Hepatocyte (in vitro differentiated cells): ENCODE measurements at regions not wholly inside any gene's neighbourhood (a gene's known extent, or its start where the extent isn't known, plus 50 kb on each side); places are given as distances from the start of the nearest gene placed in this dataset.

Source experiments
- DNase-seq: peaks from one replicate; pipeline ENCODE4 v3.0.0-alpha.2; 2016; ENCODE audit warnings: low spot score
- H2AFZ ChIP-seq: fragments of 200-600 bp; sonication (generic); 2 replicates; pipeline ENCODE4 v1.6.0; 2016; ENCODE audit warnings: antibody characterized with exemption, mild to moderate bottlenecking
- H3K27ac ChIP-seq: fragments of 200-600 bp; sonication (generic); 2 replicates; pipeline ENCODE4 v1.5.1; 2016; ENCODE audit warnings: mild to moderate bottlenecking
- H3K27me3 ChIP-seq: fragments of 200-600 bp; sonication (generic); 2 replicates; pipeline ENCODE4 v1.6.1; 2016
- H3K36me3 ChIP-seq: fragments of 200-600 bp; sonication (generic); replicated peaks from 2 replicates; pipeline ENCODE4 v1.5.1; 2016; ENCODE audit warnings: low read depth; ENCODE audit not compliant: insufficient read depth
- H3K4me1 ChIP-seq: fragments of 200-600 bp; sonication (generic); 2 replicates; pipeline ENCODE4 v1.5.1; 2016; ENCODE audit warnings: mild to moderate bottlenecking, moderate library complexity; ENCODE audit not compliant: insufficient read depth
- H3K4me2 ChIP-seq: fragments of 200-600 bp; sonication (generic); 2 replicates; pipeline ENCODE4 v1.6.0; 2016
- H3K4me3 ChIP-seq: fragments of 200-600 bp; sonication (generic); 2 replicates; pipeline ENCODE4 v1.5.1; 2016; ENCODE audit warnings: mild to moderate bottlenecking
- H3K79me2 ChIP-seq: fragments of 200-600 bp; sonication (generic); 2 replicates; pipeline ENCODE4 v1.6.0; 2017; ENCODE audit warnings: mild to moderate bottlenecking
- H3K9me2 ChIP-seq: fragments of 200-600 bp; sonication (generic); replicated peaks from 2 replicates; pipeline ENCODE4 v1.6.0; 2017; ENCODE audit warnings: mild to moderate bottlenecking; ENCODE audit not compliant: insufficient read depth
- H3K9me3 ChIP-seq: fragments of 200-600 bp; sonication (generic); 2 replicates; pipeline ENCODE4 v1.5.1; 2016; ENCODE audit warnings: low read depth, mild to moderate bottlenecking
- H4K20me1 ChIP-seq: fragments of 200-600 bp; sonication (generic); 2 replicates; pipeline ENCODE4 v1.6.0; 2016; ENCODE audit warnings: mild to moderate bottlenecking; ENCODE audit not compliant: insufficient read depth, poor library complexity, severe bottlenecking
- EZH2 ChIP-seq: fragments of 200-600 bp; sonication (generic); IDR thresholded peaks from 2 replicates; pipeline ENCODE4 v1.6.1; 2016; ENCODE audit warnings: antibody characterized with exemption, mild to moderate bottlenecking, borderline replicate concordance
- EZH2phosphoT487 ChIP-seq: fragments of 200-600 bp; sonication (generic); IDR thresholded peaks from one replicate; pipeline ENCODE4 v1.6.1; 2018; ENCODE audit warnings: antibody characterized with exemption, mild to moderate bottlenecking, low read depth, moderate library complexity; ENCODE audit not compliant: unreplicated experiment, severe bottlenecking
- WGBS: methylation state at CpG from one replicate; pipeline ENCODE4 v1.1.6; 2016; ENCODE audit warnings: low lambda C conversion rate; ENCODE audit errors: missing lambda C conversion rate; 5-methylcytosine and 5-hydroxymethylcytosine counted together
- TF ChIP-seq, protein P1 (sequence below): fragments of 200-600 bp; sonication (generic); IDR thresholded peaks from 2 replicates; pipeline ENCODE4 v1.5.1; 2016; ENCODE audit warnings: antibody characterized with exemption, mild to moderate bottlenecking; ENCODE audit not compliant: poor library complexity

DNA sequence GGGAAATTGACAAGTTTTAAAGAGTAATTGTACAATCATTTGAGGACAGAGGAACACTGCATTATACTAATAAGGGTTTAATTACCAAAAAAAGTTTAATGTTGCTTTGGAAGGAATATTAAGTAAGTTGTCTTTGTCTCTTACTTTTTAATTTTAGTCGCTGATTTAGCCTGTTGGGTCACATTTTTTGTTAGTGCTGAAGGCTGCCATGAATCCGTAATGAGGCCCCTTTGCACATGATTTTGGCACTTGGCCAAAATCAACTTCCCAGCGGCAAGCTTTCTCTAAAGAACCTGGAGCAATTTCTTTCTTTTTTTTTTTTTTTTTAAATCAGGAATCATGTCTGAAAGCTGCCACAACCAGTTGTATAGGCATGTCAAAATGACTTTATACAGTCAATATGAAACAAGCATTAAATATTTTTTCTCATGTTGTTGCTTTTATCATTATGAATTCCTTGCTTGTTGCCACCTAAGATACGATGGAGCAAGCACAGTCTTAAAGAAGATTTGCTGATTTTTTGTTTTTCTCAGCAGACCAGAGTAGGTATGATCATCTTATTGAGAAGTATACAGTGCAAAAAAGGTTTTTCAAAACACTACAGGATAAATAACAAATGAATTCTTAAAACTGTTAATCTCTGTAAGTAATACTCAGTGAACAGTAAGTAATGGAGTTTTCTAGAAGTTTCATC is 690.4 kb downstream of the USP25 start:
- H3K79me2 ChIP-seq, result peaks cover 8% of the 10 kb centered on the region
- DNase-seq, result peak; percentile 49
- peak overlapping the region; percentile 52 for H3K27ac ChIP-seq
- H3K36me3 ChIP-seq, result no peaks in the 10 kb centered on the region
- 37% methylated on average over 4 of the region's 4 CpGs for WGBS
- H3K27me3 ChIP-seq, result no peaks in the 10 kb centered on the region
- TF ChIP-seq, protein P1, sequence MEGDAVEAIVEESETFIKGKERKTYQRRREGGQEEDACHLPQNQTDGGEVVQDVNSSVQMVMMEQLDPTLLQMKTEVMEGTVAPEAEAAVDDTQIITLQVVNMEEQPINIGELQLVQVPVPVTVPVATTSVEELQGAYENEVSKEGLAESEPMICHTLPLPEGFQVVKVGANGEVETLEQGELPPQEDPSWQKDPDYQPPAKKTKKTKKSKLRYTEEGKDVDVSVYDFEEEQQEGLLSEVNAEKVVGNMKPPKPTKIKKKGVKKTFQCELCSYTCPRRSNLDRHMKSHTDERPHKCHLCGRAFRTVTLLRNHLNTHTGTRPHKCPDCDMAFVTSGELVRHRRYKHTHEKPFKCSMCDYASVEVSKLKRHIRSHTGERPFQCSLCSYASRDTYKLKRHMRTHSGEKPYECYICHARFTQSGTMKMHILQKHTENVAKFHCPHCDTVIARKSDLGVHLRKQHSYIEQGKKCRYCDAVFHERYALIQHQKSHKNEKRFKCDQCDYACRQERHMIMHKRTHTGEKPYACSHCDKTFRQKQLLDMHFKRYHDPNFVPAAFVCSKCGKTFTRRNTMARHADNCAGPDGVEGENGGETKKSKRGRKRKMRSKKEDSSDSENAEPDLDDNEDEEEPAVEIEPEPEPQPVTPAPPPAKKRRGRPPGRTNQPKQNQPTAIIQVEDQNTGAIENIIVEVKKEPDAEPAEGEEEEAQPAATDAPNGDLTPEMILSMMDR, result no peak
- TF ChIP-seq EZH2 (no peak), EZH2phosphoT487 (no peak)
- H3K4me1 ChIP-seq, result no peaks in the 10 kb centered on the region
- H3K4me2 ChIP-seq, result peak overlapping the region; percentile 45
- peak overlapping the region; percentile 12 for H3K4me3 ChIP-seq
- H2AFZ ChIP-seq, result no peak overlapping the region
- H3K9me3 ChIP-seq, result no peaks in the 10 kb centered on the region
- no peaks in the 10 kb centered on the region for H4K20me1 ChIP-seq
- H3K9me2 ChIP-seq, result no peaks in the 10 kb centered on the region

DNA sequence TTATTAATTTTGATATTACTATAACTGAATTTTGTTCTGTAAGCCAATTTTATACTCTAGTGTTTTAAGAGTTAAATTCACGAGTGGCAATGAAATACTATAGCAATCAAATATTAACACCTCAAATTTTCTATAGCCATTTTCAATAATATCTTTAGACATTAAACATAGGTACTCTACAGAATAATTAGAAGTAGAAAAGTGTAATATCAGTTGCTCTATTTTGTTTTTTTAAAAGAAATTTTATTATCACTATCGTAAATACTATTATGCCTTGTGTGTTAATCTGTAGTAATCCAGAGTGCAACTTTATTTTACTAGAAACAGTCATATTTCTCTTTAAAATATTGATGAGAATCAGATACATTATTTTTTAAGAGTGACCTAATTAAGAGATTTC is 691.2 kb downstream of the USP25 start:
- H4K20me1 ChIP-seq, result no peaks in the 10 kb centered on the region
- no peaks in the 10 kb centered on the region for H3K27me3 ChIP-seq
- H3K36me3 ChIP-seq, result no peaks in the 10 kb centered on the region
- no peak overlapping the region for H3K4me3 ChIP-seq
- TF ChIP-seq EZH2phosphoT487 (no peak), EZH2 (no peak)
- TF ChIP-seq, protein P1, result no peak
- H3K4me1 ChIP-seq, result no peaks in the 10 kb centered on the region
- no peaks in the 10 kb centered on the region for H3K9me3 ChIP-seq
- DNase-seq, result no peak
- peak overlapping the region; percentile 45 for H3K4me2 ChIP-seq
- WGBS, result 91% methylated on average over 2 of the region's 2 CpGs
- H3K79me2 ChIP-seq, result peaks cover 9% of the 10 kb centered on the region
- no peaks in the 10 kb centered on the region for H3K9me2 ChIP-seq
- H2AFZ ChIP-seq, result no peak overlapping the region
- H3K27ac ChIP-seq, result no peak overlapping the region

DNA sequence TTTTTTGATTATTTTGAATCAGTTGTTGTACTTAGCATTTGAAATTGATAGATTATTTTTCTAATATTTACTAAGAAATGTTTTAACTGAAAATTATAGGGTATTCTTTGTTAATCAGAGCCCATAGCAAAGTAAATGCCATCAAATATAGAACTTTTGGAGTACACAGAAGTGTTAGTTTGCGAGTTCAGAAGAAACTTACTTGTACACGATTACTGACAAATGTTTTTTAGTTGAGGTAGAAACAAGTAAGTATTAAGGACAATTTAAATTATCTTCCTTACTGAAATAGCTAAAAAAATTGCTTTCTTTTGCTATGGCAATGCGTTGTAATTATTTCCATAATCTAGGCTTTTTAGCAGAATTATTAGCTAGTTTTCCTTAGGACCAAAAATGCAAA is 692.2 kb downstream of the USP25 start:
- H2AFZ ChIP-seq, result no peak overlapping the region
- H3K4me3 ChIP-seq, result peak overlapping the region; percentile 2
- no peaks in the 10 kb centered on the region for H3K4me1 ChIP-seq
- H4K20me1 ChIP-seq, result no peaks in the 10 kb centered on the region
- no peaks in the 10 kb centered on the region for H3K9me2 ChIP-seq
- H3K9me3 ChIP-seq, result no peaks in the 10 kb centered on the region
- 93% methylated on average over 3 of the region's 3 CpGs for WGBS
- no peaks in the 10 kb centered on the region for H3K36me3 ChIP-seq
- H3K4me2 ChIP-seq, result peak overlapping the region; percentile 45
- no peak overlapping the region for H3K27ac ChIP-seq
- DNase-seq, result no peak
- no peaks in the 10 kb centered on the region for H3K27me3 ChIP-seq
- TF ChIP-seq EZH2 (no peak), EZH2phosphoT487 (no peak)
- TF ChIP-seq, protein P1, result no peak
- peaks cover 12% of the 10 kb centered on the region for H3K79me2 ChIP-seq
